DOHH2 (cell line): ENCODE measurements at regions not wholly inside any gene's neighbourhood (a gene's known extent, or its start where the extent isn't known, plus 50 kb on each side); places are given as distances from the start of the nearest gene placed in this dataset.

ENCODE experiments used
- H3F3A ChIP-seq: fragments of 200-600 bp; sonication (generic), shearing (Covaris generic); 2 replicates; pipeline ENCODE4 v1.6.0; 2016; ENCODE audit warnings: antibody characterized with exemption, mild to moderate bottlenecking; ENCODE audit not compliant: control insufficient read depth, insufficient read depth
- H3K27ac ChIP-seq: fragments of 200-600 bp; sonication (generic); 2 replicates; pipeline ENCODE4 v1.5.1; 2014; ENCODE audit warnings: low read depth, mild to moderate bottlenecking, low read length, moderate library complexity
- H3K27me3 ChIP-seq: fragments of 200-600 bp; sonication (generic); 2 replicates; pipeline ENCODE4 v1.6.1; 2014; ENCODE audit warnings: mild to moderate bottlenecking, low read length, mixed read lengths; ENCODE audit not compliant: control insufficient read depth
- H3K36me3 ChIP-seq: fragments of 200-600 bp; sonication (generic); 2 replicates; pipeline ENCODE4 v1.6.1; 2014; ENCODE audit warnings: mild to moderate bottlenecking, low read length, moderate library complexity, mixed read lengths; ENCODE audit not compliant: control insufficient read depth
- H3K4me1 ChIP-seq: fragments of 200-600 bp; sonication (generic); 2 replicates; pipeline ENCODE4 v1.6.1; 2014; ENCODE audit warnings: mild to moderate bottlenecking, low read length, mixed read lengths; ENCODE audit not compliant: control insufficient read depth
- H3K4me2 ChIP-seq: fragments of 200-600 bp; sonication (generic); 2 replicates; pipeline ENCODE4 v1.6.0; 2014; ENCODE audit warnings: mild to moderate bottlenecking, low read length, moderate library complexity
- H3K4me3 ChIP-seq: fragments of 200-600 bp; sonication (generic); 2 replicates; pipeline ENCODE4 v1.5.1; 2014; ENCODE audit warnings: mild to moderate bottlenecking, low read length, mixed read lengths
- H3K79me2 ChIP-seq: fragments of 200-600 bp; sonication (generic); 2 replicates; pipeline ENCODE4 v1.6.1; 2014; ENCODE audit warnings: mild to moderate bottlenecking, low read length, mixed read lengths; ENCODE audit not compliant: control insufficient read depth
- H3K9me2 ChIP-seq: fragments of 200-600 bp; sonication (generic); replicated peaks from 2 replicates; pipeline ENCODE4 v1.6.1; 2014; ENCODE audit warnings: mild to moderate bottlenecking, low read length, mixed read lengths; ENCODE audit not compliant: control insufficient read depth
- H3K9me3 ChIP-seq: fragments of 200-600 bp; sonication (generic); 2 replicates; pipeline ENCODE4 v1.6.1; 2014; ENCODE audit warnings: antibody characterized with exemption, low read length, mixed read lengths; ENCODE audit not compliant: control insufficient read depth, insufficient read depth
- H4K20me1 ChIP-seq: fragments of 200-600 bp; sonication (generic); 2 replicates; pipeline ENCODE4 v1.6.0; 2014; ENCODE audit warnings: low read depth, mild to moderate bottlenecking, antibody characterized with exemption, low read length, moderate library complexity; ENCODE audit not compliant: control insufficient read depth, insufficient read depth
- EZH2phosphoT487 ChIP-seq: fragments of 200-600 bp; sonication (generic); IDR thresholded peaks from 2 replicates; pipeline ENCODE4 v1.6.1; 2017; ENCODE audit warnings: borderline replicate concordance, mild to moderate bottlenecking, antibody characterized with exemption, low read length, moderate library complexity, mixed read lengths
- TF ChIP-seq, protein P1 (sequence below): fragments of 200-600 bp; sonication (generic); IDR thresholded peaks from one replicate; pipeline ENCODE4 v1.5.1; 2014; ENCODE audit warnings: antibody characterized with exemption, mild to moderate bottlenecking, low read depth, low read length; ENCODE audit not compliant: poor library complexity, severe bottlenecking

DNA sequence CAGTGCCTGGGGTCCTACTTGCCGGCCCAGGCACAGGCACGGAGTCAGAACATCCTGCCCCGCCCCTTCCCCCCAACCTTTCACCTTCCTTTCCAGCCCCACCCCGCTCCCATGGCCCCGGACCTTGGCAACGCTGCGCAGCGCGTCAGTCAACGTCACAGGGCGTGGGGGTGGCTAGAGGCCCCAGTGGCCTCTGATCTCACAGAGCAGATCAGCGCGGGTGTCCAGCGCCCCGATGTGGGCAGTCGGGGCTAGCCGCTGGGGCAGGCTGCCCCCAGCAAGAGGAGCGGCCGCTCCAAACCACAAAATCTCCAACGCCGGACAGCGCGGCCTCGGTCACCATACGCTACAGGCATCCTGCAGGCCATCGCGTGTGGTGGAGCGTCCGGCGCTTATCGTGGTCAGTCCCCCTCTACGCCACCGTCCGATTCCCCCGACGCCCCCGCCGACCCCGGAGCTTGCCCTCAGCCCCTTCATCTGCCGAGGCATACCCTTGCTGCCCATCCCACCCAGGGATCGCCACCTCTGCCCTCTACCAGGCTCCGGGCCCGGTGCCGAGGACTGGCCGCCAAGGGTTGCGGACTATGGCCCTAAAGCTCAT is 69.6 kb upstream of the APOOL start:
- H3K79me2 ChIP-seq, result no peaks in the 10 kb centered on the region

More for the DNA sequence above, 69.6 kb upstream of the APOOL start:
- H4K20me1 ChIP-seq, result no peaks in the 10 kb centered on the region
- no peak for TF ChIP-seq EZH2phosphoT487
- TF ChIP-seq, protein P1, sequence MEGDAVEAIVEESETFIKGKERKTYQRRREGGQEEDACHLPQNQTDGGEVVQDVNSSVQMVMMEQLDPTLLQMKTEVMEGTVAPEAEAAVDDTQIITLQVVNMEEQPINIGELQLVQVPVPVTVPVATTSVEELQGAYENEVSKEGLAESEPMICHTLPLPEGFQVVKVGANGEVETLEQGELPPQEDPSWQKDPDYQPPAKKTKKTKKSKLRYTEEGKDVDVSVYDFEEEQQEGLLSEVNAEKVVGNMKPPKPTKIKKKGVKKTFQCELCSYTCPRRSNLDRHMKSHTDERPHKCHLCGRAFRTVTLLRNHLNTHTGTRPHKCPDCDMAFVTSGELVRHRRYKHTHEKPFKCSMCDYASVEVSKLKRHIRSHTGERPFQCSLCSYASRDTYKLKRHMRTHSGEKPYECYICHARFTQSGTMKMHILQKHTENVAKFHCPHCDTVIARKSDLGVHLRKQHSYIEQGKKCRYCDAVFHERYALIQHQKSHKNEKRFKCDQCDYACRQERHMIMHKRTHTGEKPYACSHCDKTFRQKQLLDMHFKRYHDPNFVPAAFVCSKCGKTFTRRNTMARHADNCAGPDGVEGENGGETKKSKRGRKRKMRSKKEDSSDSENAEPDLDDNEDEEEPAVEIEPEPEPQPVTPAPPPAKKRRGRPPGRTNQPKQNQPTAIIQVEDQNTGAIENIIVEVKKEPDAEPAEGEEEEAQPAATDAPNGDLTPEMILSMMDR, result no peak
- H3K4me3 ChIP-seq, result no peak overlapping the region
- no peaks in the 10 kb centered on the region for H3K9me2 ChIP-seq
- H3K27ac ChIP-seq, result no peak overlapping the region
- H3K36me3 ChIP-seq, result no peaks in the 10 kb centered on the region
- no peaks in the 10 kb centered on the region for H3K9me3 ChIP-seq
- H3K4me1 ChIP-seq, result no peaks in the 10 kb centered on the region
- no peak overlapping the region for H3K4me2 ChIP-seq
- H3K27me3 ChIP-seq, result no peaks in the 10 kb centered on the region
- no peaks in the 10 kb centered on the region for H3F3A ChIP-seq
